ENCODE measurements at regions not wholly inside any gene's neighbourhood (a gene's known extent, or its start where the extent isn't known, plus 50 kb on each side); places are given as distances from the start of the nearest gene placed in this dataset.
"Not testable (repeated sequence)": the region's sequence is repeated elsewhere in the genome, so short reads cannot be mapped to it uniquely, and the experiment has no call there.

GRCh38 chr7:23887660-23888059, 177.6 kb downstream of the STK31 start:
- no peak for DNase-seq (ENCODE audit: low spot score)

- DNase-seq (ENCODE audit: low spot score) = no peak
These were observed 178.9 kb downstream of the STK31 start for GRCh38 chr7:23888958-23889357.

- no peak for DNase-seq (ENCODE audit: low spot score)
These were observed 179.5 kb downstream of the STK31 start for GRCh38 chr7:23889566-23889965.

- no peak for DNase-seq (ENCODE audit: low spot score)
These were observed 182.0 kb downstream of the STK31 start for GRCh38 chr7:23892019-23892418.

GRCh38 chr7:23893176-23893941, 183.3 kb downstream of the STK31 start:
- peak; percentile 24 for DNase-seq (ENCODE audit: low spot score)

- no peak for DNase-seq (ENCODE audit: low spot score)
These were observed 184.2 kb downstream of the STK31 start for GRCh38 chr7:23893942-23894891.

- DNase-seq (ENCODE audit: low spot score) = no peak
These were observed 185.0 kb downstream of the STK31 start for GRCh38 chr7:23894892-23895569.

GRCh38 chr7:23895666-23896096, 185.7 kb downstream of the STK31 start:
- DNase-seq (ENCODE audit: low spot score) = no peak

- no peak for DNase-seq (ENCODE audit: low spot score)
These were observed 188.6 kb downstream of the STK31 start for GRCh38 chr7:23898619-23899018.

- not testable (repeated sequence) for DNase-seq (ENCODE audit: low spot score)
These were observed 194.9 kb downstream of the STK31 start for GRCh38 chr7:23904901-23905300.

DNA sequence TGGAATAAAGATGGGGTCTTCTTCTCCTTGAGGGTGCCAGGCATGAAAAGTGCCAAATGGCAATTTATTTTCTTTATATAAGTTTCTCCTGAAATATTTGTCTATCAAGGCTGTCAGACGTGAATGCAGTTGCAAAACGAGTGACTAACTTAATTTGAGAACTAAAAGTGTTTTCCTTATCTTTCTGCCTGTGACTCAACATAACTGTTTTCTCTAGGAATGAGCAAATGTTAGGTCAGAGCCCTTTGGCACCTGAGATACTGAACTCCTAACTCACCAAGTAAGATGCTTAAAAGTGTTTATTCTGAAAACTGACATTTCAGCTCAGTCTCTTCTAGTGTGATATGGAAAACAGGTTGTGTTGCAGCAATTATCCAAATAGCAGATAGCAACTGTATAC, 197.0 kb downstream of the STK31 start:
- DNase-seq (ENCODE audit: low spot score) = no peak

- DNase-seq (ENCODE audit: low spot score) = no peak
These were observed 199.4 kb downstream of the STK31 start for GRCh38 chr7:23909426-23909825.

DNA sequence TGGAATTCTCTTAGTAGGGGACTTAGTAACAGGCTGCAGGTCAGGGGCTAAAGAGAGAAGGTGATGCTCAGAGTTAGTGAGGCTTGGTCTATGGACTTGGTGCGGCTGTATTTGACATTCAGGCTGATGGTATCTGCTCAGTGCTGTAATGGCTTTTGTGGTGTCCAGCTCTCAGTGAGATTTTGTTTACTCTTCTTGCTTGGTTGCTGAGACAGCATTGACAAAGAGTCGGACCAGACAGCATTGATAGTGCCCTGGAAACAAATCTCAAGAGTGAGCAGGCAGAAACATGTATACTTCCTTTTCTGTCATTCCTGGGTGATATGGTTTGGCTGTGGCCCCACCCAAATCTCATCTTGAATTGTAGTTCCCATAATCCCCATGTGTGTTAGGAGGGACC, 202.0 kb downstream of the STK31 start:
- no peak for DNase-seq (ENCODE audit: low spot score)

- DNase-seq (ENCODE audit: low spot score) = no peak
These were observed 203.0 kb downstream of the STK31 start for GRCh38 chr7:23913016-23913415.

- no peak for DNase-seq (ENCODE audit: low spot score)
These were observed 205.2 kb downstream of the STK31 start for GRCh38 chr7:23915236-23915635.

DNA sequence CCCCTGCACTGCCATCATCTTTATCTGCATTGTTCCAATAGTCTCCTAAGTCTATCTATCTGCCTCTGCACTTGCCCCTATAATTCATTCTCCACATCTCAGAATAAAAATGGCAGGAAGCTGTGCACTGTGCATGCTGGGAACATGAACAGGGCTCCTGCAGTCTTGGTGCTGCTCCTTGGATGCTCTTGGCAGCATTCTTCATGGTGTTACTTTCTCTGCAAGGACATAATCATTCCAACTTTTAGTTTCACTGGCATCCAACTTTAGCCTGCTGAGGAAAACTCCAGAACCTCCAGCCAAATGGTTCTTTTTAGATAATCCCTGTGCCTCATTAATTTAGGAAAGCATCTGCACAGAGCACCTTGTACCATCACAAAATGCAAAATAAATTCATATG, 208.3 kb downstream of the STK31 start:
- no peak for DNase-seq (ENCODE audit: low spot score)

DNA sequence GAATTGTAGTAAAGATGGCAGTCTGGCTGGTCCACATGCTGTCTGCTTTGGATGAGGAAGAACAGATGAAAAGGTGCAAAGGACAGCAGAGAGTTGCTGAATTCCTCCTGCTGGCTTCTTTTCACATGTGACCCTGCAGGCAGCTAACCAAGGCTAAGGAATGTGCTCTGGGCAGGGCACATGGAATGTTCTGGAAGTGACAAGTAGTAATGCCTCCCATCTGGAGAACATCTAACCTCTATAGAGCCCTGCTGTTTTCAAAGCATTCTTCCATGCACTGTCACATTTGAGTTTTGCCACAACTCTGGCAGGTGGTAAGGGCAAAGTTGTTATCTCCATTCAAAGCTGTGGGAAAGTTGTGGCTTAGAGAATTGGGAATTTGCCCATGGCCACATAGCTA, 208.8 kb downstream of the STK31 start:
- DNase-seq (ENCODE audit: low spot score) = no peak

DNA sequence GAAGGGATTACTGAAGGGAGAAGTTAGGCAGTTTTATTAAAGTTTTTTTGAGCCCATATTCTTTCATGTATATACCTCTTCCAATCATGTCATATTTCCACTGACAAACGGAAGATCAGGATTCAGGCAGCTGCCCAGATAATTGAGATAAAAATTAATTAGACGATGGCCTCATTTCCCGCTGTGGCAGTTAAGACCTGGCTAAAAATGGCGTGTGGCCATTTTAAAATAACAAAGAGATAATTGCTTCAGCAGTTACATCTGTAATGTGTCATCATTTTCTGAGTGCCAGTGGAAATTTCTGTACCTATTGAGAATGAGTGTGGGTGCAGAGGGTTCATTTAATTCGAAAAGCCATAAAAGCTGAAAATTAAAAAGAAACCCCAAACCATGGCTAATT, 215.1 kb downstream of the STK31 start:
- no peak for DNase-seq (ENCODE audit: low spot score)

- no peak for DNase-seq (ENCODE audit: low spot score)
These were observed 217.8 kb downstream of the STK31 start for GRCh38 chr7:23927709-23928417.

DNA sequence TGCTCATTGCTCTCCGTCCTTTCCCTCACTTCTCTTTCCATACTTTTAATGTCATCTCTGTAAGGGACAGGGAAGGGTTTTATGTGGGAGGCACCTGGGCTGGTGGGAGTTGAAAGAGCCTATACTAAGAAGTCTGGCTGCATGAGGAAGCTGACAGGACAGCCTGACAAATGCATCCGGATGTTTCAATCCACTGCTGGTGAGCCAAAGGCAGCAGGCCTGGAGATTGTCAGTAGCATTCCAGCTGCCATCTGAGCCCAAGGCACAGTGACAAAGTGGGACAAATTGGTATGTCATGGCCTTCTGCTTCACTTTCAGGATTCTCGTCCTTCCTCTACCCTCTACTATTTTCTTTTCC, 218.4 kb downstream of the STK31 start:
- peak; percentile 81 for DNase-seq (ENCODE audit: low spot score)

DNA sequence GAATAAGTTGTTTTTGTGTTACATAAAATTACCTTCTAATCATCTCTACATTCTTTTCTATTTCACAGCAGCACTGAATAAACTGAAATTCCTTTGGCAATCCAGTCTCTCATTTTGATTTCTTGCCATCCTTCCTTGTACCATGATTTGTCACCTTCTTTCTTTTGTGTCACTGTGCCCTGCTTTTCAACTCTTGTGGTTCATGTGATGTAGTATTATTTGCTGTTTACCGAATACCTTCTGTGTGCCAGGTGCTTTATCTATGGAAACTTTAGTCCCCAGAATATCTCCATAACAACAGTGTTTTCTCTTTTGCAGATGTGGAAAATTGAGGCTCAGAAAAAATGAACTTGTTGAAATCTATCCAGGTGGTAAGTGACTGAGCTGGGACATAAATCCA, 220.3 kb downstream of the STK31 start:
- no peak for DNase-seq (ENCODE audit: low spot score)

DNA sequence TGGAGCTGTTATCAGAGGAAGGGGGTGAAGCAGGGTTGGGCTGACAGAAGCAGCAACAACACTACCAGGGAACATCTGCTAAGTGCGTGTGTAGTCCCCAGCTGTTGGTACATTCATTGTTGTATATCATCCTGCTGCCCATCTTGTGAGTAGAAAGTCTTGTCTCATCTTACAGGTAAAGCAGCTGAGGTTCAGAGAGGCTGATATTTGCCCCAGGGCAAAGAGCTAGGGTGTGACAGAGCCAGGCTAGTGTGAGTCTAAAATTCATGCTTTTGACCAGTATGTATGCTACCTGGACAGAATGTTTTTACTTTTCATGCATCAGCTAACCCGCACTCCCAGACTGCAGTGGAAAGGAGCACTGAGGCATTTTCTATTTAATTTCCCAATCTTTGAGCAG, 221.6 kb downstream of the STK31 start:
- no peak for DNase-seq (ENCODE audit: low spot score)

Measured in SK-N-DZ (cell line).